ENCODE measurements at regions not wholly inside any gene's neighbourhood (a gene's known extent, or its start where the extent isn't known, plus 50 kb on each side); places are given as distances from the start of the nearest gene placed in this dataset.
"Not testable (repeated sequence)": the region's sequence is repeated elsewhere in the genome, so short reads cannot be mapped to it uniquely, and the experiment has no call there.

DNA sequence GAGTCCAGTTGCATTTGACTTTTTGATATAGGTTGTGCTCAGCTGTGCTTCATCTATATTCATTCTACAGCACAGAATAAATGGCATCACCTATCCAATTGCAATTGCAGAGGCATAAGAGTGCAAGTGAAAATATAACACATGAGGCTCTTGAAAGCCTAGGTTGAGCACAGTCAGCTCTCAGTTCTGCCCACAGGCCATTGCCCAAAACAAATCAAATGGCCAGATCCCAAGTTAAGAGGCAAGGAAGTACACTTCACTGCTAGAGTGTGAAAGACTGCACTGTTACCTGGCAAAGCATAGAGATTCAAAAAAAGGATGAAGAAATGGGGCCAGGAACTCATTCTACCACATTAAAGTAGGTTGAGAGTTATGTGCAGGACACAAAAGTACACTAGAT is 305.5 kb upstream of the SEMA6A start:
- Histone ChIP-seq H3K9me3 (no peaks in the 10 kb centered on the region), H3K36me3 (no peaks in the 10 kb centered on the region)

DNA sequence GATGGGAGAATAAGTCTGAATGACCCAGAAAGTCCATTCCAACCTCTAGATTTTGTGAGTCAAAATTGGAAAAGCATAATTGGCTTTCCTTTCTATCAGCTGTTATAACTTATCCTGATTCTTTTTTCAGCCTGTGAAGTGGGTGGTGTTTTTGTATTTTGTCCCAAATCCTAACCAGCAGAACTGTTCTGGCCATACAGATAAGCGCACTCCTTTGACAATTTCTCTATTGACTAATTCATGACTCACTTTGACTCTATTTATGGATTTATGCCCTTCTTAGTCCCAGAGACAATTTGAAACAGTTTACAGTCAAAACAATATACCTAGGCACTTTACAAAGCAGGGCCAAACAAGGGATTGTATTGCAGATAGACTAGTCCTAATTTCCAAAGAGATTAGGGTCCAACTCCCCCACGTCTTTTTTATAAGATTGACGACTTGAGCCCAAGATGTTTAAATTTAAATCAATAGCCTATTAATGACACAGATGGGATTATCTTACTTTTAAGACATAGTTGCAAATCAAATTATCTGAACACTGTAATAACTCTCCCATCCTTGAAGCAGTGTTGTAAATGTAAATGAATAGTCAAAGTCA is 301.7 kb upstream of the SEMA6A start:
- Histone ChIP-seq H3K9me3 (no peaks in the 10 kb centered on the region), H3K27me3 (no peaks in the 10 kb centered on the region), H3K36me3 (no peaks in the 10 kb centered on the region), H3K27ac (no peak overlapping the region), H3K4me3 (no peak overlapping the region), H3K4me1 (no peaks in the 10 kb centered on the region)
- no peak for DNase-seq (ENCODE audit: low spot score in 2 of 2)
- TF ChIP-seq, protein P1, sequence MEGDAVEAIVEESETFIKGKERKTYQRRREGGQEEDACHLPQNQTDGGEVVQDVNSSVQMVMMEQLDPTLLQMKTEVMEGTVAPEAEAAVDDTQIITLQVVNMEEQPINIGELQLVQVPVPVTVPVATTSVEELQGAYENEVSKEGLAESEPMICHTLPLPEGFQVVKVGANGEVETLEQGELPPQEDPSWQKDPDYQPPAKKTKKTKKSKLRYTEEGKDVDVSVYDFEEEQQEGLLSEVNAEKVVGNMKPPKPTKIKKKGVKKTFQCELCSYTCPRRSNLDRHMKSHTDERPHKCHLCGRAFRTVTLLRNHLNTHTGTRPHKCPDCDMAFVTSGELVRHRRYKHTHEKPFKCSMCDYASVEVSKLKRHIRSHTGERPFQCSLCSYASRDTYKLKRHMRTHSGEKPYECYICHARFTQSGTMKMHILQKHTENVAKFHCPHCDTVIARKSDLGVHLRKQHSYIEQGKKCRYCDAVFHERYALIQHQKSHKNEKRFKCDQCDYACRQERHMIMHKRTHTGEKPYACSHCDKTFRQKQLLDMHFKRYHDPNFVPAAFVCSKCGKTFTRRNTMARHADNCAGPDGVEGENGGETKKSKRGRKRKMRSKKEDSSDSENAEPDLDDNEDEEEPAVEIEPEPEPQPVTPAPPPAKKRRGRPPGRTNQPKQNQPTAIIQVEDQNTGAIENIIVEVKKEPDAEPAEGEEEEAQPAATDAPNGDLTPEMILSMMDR (IDR thresholded peaks at IDR 0.05), result no peak
- no peak for TF ChIP-seq POLR2AphosphoS5 (IDR thresholded peaks at IDR 0.05)
- TF ChIP-seq POLR2A (IDR thresholded peaks at IDR 0.05), result no peak
- TF ChIP-seq EP300 (IDR thresholded peaks at IDR 0.05), result no peak
- 77% methylated on average over 3 of the region's 3 CpGs for WGBS

More for the DNA sequence above, 305.5 kb upstream of the SEMA6A start:
- DNase-seq (ENCODE audit: low spot score in 2 of 2), result no peak
- no peak for TF ChIP-seq POLR2AphosphoS5 (IDR thresholded peaks at IDR 0.05)
- TF ChIP-seq, protein P1 (IDR thresholded peaks at IDR 0.05), result no peak
- TF ChIP-seq EP300 (IDR thresholded peaks at IDR 0.05), result no peak
- TF ChIP-seq POLR2A (IDR thresholded peaks at IDR 0.05), result no peak
- Histone ChIP-seq H3K27me3 (no peaks in the 10 kb centered on the region), H3K27ac (no peak overlapping the region), H3K4me3 (no peak overlapping the region), H3K4me1 (no peaks in the 10 kb centered on the region)

DNA sequence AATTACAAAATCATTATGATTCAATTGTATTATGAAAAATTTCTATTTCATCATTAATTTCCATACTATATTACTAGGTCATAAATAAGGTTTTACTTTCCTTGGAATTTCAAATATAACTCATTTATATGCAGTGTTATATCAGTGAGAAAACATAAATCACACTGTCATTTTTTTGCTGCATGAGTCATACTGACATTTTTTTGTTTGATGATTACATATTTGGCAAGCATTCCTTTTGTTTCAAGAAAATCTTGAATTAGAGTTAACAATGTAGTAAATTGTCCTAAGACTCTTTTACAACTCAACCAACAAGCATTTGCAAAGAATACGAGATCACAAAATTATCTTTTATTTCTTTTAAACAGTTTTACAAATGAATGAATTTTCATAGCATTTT is 298.4 kb upstream of the SEMA6A start:
- DNase-seq (ENCODE audit: low spot score in 2 of 2), result no peak
- H3K36me3 ChIP-seq, result no peaks in the 10 kb centered on the region
- 39% methylated on average over 1 of the region's 1 CpG for WGBS
- no peak overlapping the region for H3K27ac ChIP-seq
- H3K4me1 ChIP-seq, result no peaks in the 10 kb centered on the region
- no peak overlapping the region for H3K4me3 ChIP-seq
- H3K9me3 ChIP-seq, result no peaks in the 10 kb centered on the region
- no peaks in the 10 kb centered on the region for H3K27me3 ChIP-seq
- TF ChIP-seq POLR2AphosphoS5 (IDR thresholded peaks at IDR 0.05) (no peak), EP300 (IDR thresholded peaks at IDR 0.05) (no peak), POLR2A (IDR thresholded peaks at IDR 0.05) (no peak)
- TF ChIP-seq, protein P1 (IDR thresholded peaks at IDR 0.05), result no peak

DNA sequence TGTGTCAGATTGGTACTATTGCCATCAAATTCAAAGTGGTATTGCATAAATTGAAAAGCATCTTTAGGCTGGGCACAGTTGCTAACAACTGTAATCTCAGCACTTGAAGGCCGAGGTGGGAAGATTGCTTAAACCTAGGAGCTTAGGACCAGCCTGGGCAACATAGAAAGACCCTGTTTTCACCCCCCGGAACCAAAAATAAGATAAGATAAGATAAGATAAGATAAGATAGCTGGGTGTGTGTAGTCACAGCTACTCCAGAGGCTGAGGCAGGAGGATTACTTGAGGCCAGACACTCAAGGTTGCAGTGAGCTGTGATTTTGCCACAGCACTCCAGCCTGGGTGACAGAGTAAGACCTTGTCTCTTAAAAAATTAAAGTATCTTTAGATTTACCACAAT is 297.9 kb upstream of the SEMA6A start:
- Histone ChIP-seq H3K27me3 (no peaks in the 10 kb centered on the region), H3K27ac (no peak overlapping the region), H3K4me3 (no peak overlapping the region), H3K36me3 (no peaks in the 10 kb centered on the region), H3K4me1 (no peaks in the 10 kb centered on the region), H3K9me3 (no peaks in the 10 kb centered on the region)
- TF ChIP-seq POLR2AphosphoS5 (IDR thresholded peaks at IDR 0.05) (no peak), POLR2A (IDR thresholded peaks at IDR 0.05) (no peak)
- DNase-seq (ENCODE audit: low spot score in 2 of 2), result no peak
- 88% methylated on average over 2 of the region's 2 CpGs for WGBS

DNA sequence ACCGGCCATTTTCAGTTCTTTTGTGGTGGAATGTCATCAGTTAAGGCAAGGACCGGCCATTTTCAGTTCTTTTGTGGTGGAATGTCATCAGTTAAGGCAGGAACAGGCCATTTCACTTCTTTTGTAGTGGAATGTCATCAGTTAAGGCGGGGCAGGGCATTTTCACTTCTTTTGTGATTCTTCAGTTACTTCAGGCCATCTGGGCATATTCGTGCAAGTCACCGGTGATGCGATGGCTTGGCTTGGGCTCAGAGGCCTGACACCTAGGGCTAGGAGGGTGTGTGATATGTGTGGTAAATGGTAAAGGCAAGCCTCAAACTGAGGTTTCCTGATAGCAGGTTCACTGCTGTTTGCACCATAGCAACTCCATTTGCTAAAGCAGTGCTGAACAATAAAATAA is 293.2 kb upstream of the SEMA6A start:
- not testable (repeated sequence) for H3K27me3 ChIP-seq; H3K4me1 ChIP-seq; H3K4me3 ChIP-seq; H3K36me3 ChIP-seq; H3K27ac ChIP-seq; H3K9me3 ChIP-seq; DNase-seq (ENCODE audit: low spot score in 2 of 2)
- 87% methylated on average over 6 of the region's 6 CpGs for WGBS

DNA sequence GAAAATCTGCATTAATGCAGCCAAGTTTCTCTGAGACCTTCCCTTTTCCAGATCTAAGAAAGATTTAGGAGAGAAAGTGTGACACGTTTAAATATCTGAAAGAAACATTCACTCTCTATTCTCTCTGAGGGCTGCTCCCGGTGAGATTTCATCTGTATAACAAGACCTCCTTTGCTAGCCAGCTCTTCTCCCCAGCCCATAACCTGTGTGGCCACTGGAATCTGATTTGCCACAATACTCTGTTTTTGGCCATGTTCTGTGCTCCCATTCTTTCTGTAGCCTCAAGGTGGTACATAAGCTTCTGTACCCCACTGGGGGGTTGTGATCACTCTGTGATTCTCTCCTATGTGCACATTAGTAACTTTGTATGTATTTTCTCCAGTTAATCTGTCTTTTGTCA is 291.0 kb upstream of the SEMA6A start:
- H3K36me3 ChIP-seq, result no peaks in the 10 kb centered on the region
- H3K27ac ChIP-seq, result no peak overlapping the region
- TF ChIP-seq, protein P1 (IDR thresholded peaks at IDR 0.05), result no peak
- TF ChIP-seq EP300 (IDR thresholded peaks at IDR 0.05), result no peak
- TF ChIP-seq POLR2A (IDR thresholded peaks at IDR 0.05), result no peak
- TF ChIP-seq POLR2AphosphoS5 (IDR thresholded peaks at IDR 0.05), result no peak
- H3K9me3 ChIP-seq, result no peaks in the 10 kb centered on the region
- no peak for DNase-seq (ENCODE audit: low spot score in 2 of 2)
- no peaks in the 10 kb centered on the region for H3K27me3 ChIP-seq
- no peaks in the 10 kb centered on the region for H3K4me1 ChIP-seq
- H3K4me3 ChIP-seq, result no peak overlapping the region
- WGBS, result 58% methylated on average over 2 of the region's 2 CpGs
